Kidney epithelial cell (primary cell): ENCODE measurements at regions not wholly inside any gene's neighbourhood (a gene's known extent, or its start where the extent isn't known, plus 50 kb on each side); places are given as distances from the start of the nearest gene placed in this dataset.

Source experiments
- DNase-seq: peaks from one replicate; pipeline ENCODE4 v3.0.0-alpha.2; 2010; ENCODE audit warnings: low read depth
- H3K27me3 ChIP-seq: 2 replicates; pipeline ENCODE4 v1.6.0; 2011; ENCODE audit warnings: low read length; ENCODE audit not compliant: control insufficient read depth, insufficient read depth
- H3K36me3 ChIP-seq: 2 replicates; pipeline ENCODE4 v1.5.1; 2011; ENCODE audit warnings: low read length; ENCODE audit not compliant: control insufficient read depth, insufficient read depth
- H3K4me3 ChIP-seq: 2 replicates; pipeline ENCODE4 v1.5.1; 2011; ENCODE audit warnings: low read depth, mild to moderate bottlenecking, control low read depth, low read length
- TF ChIP-seq, protein P1 (sequence below): IDR thresholded peaks from 2 replicates; pipeline ENCODE4 v1.5.1; 2011; ENCODE audit warnings: mild to moderate bottlenecking, moderate library complexity, low read length, control low read depth, inconsistent platforms; ENCODE audit not compliant: insufficient read depth, poor library complexity, severe bottlenecking

DNA sequence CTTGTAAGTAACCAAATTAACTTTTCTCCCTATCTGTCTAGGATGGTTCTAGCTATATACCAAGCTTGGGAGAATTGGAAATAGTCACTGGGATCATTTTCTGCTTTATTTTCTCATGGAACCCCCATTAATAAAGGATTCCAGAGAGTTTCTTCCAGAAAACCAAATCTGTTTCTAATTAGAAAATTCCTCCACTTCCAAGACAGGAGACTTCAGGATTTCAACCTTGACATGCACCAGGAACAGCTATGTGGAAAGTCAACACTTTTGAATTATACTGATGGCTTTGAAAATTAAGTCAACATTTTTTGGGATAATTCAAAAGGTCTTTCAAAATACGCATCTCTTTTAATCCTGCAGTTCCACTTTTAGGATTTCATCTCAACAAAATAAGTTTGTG is 138.3 kb downstream of the MEX3B start:
- Histone ChIP-seq H3K4me3 (no peak overlapping the region), H3K36me3 (no peaks in the 10 kb centered on the region), H3K27me3 (no peaks in the 10 kb centered on the region)
- TF ChIP-seq, protein P1, sequence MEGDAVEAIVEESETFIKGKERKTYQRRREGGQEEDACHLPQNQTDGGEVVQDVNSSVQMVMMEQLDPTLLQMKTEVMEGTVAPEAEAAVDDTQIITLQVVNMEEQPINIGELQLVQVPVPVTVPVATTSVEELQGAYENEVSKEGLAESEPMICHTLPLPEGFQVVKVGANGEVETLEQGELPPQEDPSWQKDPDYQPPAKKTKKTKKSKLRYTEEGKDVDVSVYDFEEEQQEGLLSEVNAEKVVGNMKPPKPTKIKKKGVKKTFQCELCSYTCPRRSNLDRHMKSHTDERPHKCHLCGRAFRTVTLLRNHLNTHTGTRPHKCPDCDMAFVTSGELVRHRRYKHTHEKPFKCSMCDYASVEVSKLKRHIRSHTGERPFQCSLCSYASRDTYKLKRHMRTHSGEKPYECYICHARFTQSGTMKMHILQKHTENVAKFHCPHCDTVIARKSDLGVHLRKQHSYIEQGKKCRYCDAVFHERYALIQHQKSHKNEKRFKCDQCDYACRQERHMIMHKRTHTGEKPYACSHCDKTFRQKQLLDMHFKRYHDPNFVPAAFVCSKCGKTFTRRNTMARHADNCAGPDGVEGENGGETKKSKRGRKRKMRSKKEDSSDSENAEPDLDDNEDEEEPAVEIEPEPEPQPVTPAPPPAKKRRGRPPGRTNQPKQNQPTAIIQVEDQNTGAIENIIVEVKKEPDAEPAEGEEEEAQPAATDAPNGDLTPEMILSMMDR: no peak
- no peak for DNase-seq

DNA sequence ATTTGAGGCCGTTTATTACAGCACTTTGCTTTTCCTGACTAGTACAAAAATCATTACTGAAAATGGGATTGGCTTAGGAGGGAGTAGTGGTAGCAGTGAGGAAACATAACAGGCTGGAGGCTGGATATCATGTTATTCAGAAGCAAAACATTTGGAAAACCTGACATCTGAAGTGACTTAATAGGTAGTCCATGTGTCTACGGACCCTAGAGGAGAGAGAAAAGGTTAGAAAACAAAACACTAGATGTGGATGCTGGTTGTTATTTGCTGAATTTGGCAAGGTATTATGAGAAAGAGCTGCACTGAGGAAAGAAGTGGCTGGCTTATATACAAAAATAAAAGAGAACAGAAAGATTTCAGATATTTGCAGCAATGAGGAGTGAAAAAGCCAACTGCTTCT is 139.9 kb downstream of the MEX3B start:
- TF ChIP-seq, protein P1: no peak
- H3K27me3 ChIP-seq: no peaks in the 10 kb centered on the region
- no peaks in the 10 kb centered on the region for H3K36me3 ChIP-seq
- no peak overlapping the region for H3K4me3 ChIP-seq
- no peak for DNase-seq

DNA sequence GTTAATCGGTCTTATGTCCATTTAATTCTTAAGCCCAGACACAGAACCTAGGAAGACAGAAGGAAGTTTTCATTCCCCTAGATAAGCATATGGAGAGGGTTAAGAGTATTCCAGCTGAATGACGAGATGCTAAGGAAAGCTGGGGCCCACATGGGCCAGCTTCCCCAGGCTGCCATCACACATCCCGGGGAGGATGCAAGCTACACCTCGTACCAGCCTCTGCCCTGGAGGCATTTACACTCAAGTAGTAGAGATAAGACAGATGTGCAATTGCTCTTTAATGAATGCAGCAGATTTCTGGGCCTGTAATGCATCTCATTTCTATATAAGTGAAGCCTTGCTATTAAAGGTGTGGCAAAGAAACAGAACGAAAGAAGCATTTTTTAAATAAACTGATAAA is 144.5 kb downstream of the MEX3B start:
- TF ChIP-seq, protein P1: no peak
- H3K36me3 ChIP-seq: no peaks in the 10 kb centered on the region
- H3K4me3 ChIP-seq: no peak overlapping the region
- DNase-seq: no peak
- H3K27me3 ChIP-seq: no peaks in the 10 kb centered on the region

DNA sequence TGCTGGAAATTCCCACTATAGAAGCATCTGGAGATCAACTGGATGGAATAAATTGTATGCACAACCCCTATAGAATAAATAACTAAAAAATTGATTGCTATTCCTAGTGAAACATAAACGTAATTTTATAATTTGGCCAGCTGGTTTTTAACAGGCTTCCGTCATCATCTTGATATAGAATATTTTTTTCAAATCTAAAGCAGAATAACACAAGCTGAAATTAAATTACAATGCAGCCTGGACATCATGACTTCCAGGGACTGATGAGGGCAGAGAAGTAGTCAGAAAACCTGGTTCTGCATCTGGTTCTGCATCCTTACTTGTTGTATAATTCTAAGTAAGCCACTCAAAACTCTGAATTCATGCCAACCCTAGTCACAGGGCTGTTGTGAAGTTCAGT is 146.1 kb downstream of the MEX3B start:
- Histone ChIP-seq H3K4me3 (no peak overlapping the region), H3K27me3 (no peaks in the 10 kb centered on the region), H3K36me3 (no peaks in the 10 kb centered on the region)
- TF ChIP-seq, protein P1: no peak
- DNase-seq: no peak

DNA sequence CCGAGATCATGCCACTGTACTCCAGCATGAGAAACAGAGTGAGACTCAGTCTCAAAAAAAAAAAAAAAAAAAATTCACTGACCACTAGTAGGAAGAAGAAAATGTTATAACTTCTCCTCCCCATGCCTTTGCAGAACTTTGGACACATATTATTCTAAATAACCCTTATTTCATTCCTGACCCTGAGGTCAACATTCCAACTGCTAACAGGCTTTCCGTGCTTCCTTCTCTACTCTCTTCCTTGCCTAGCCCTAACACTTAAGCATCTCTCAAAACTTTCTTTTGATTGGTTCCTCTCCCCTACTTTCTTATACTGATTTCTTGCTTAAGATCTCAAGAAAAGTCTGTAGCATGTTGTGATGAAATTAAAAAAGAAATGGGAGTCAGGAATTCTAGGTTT is 146.8 kb downstream of the MEX3B start:
- Histone ChIP-seq H3K4me3 (no peak overlapping the region), H3K36me3 (no peaks in the 10 kb centered on the region), H3K27me3 (no peaks in the 10 kb centered on the region)
- TF ChIP-seq, protein P1: no peak
- no peak for DNase-seq

DNA sequence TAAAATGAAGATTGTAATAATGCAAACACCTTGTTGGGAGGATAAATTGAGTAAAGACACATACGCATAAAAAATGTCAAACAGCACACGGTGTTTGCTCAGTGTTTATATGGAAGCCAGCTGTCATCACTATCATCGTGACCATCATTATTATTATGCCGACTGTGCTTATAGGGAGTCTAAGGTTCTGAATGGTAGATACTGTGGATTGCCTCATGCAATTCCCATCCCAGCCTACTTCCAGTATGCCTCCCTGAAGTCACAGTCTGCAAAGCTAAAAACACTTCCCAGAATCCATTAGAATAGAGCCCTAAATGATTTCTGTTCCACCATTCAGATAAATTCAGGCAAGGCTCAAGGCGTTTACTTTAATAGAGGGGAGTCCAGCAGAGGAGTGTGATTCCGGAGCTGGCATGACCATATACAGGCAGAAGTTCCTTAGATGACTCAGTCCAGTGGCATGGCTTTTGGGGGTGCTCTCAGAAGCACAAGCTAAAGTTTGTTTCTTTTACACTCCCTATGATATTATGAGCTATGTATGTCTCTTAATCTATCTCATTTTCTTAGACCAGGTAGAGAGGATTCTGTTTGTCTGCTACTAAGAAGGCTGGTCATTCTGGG is 148.7 kb downstream of the MEX3B start:
- no peaks in the 10 kb centered on the region for H3K27me3 ChIP-seq
- H3K36me3 ChIP-seq: no peaks in the 10 kb centered on the region
- TF ChIP-seq, protein P1: no peak
- no peak overlapping the region for H3K4me3 ChIP-seq
- DNase-seq: no peak
